BJ (cell line): ENCODE measurements at regions not wholly inside any gene's neighbourhood (a gene's known extent, or its start where the extent isn't known, plus 50 kb on each side); places are given as distances from the start of the nearest gene placed in this dataset.

Experiments used
- CTCF ChIA-PET: fragments of 350-600 bp; formaldehyde crosslinking; extraction: SDS; loops from one replicate; lab custom pipeline; 2021; ENCODE audit warnings: antibody characterized with exemption, inconsistent platforms; lab: Yijun Ruan, JAX
- POLR2A ChIA-PET: fragments of 300-600 bp; sonication (Branson Sonifier 250); formaldehyde crosslinking; extraction: SDS; loops from one replicate; lab custom pipeline; 2021; ENCODE audit warnings: antibody characterized with exemption; lab: Charles Lee
- DNase-seq: peaks from one replicate; pipeline ENCODE4 v3.0.0-alpha.2; 2011; ENCODE audit warnings: low read depth
- H3K27me3 ChIP-seq: 2 replicates; pipeline ENCODE4 v1.6.0; 2011; ENCODE audit warnings: low read length; ENCODE audit not compliant: control insufficient read depth, insufficient read depth
- H3K36me3 ChIP-seq: 2 replicates; pipeline ENCODE4 v1.5.1; 2011; ENCODE audit warnings: low read length; ENCODE audit not compliant: control insufficient read depth, insufficient read depth
- H3K4me3 ChIP-seq: 2 replicates; pipeline ENCODE4 v1.5.1; 2011; ENCODE audit warnings: low read depth, mild to moderate bottlenecking, control low read depth, low read length
- TF ChIP-seq, protein P1 (sequence below): IDR thresholded peaks from 2 replicates; pipeline ENCODE4 v1.5.1; 2011; ENCODE audit warnings: low read depth, mild to moderate bottlenecking, control low read depth, inconsistent platforms, low read length, moderate library complexity; ENCODE audit not compliant: insufficient read depth

DNA sequence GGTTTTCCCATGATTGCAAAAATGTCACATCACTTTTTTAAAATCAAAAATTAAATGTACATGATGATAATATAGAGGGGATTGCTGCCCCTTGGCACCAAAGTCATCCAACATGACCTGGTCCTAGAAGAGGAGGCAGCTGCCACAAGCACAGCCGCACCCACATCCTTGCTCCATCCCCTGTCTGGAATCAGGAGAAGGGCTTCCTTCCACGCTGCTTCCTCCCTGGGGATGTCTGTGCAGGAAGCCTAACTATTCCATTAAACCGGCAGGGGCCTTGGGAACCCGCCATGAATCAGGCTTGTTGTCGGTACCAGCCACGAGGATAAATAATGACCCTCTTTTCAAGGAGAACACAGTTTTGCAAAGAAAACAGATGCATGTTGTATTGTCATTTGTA, 68.7 kb upstream of the AJAP1 start:
- Histone ChIP-seq H3K36me3 (no peaks in the 10 kb centered on the region), H3K27me3 (no peaks in the 10 kb centered on the region), H3K4me3 (no peak overlapping the region)
- DNase-seq, result no peak
- POLR2A ChIA-PET, result no interaction called here
- CTCF ChIA-PET, result no interaction called here
- TF ChIP-seq, protein P1, sequence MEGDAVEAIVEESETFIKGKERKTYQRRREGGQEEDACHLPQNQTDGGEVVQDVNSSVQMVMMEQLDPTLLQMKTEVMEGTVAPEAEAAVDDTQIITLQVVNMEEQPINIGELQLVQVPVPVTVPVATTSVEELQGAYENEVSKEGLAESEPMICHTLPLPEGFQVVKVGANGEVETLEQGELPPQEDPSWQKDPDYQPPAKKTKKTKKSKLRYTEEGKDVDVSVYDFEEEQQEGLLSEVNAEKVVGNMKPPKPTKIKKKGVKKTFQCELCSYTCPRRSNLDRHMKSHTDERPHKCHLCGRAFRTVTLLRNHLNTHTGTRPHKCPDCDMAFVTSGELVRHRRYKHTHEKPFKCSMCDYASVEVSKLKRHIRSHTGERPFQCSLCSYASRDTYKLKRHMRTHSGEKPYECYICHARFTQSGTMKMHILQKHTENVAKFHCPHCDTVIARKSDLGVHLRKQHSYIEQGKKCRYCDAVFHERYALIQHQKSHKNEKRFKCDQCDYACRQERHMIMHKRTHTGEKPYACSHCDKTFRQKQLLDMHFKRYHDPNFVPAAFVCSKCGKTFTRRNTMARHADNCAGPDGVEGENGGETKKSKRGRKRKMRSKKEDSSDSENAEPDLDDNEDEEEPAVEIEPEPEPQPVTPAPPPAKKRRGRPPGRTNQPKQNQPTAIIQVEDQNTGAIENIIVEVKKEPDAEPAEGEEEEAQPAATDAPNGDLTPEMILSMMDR, result no peak

DNA sequence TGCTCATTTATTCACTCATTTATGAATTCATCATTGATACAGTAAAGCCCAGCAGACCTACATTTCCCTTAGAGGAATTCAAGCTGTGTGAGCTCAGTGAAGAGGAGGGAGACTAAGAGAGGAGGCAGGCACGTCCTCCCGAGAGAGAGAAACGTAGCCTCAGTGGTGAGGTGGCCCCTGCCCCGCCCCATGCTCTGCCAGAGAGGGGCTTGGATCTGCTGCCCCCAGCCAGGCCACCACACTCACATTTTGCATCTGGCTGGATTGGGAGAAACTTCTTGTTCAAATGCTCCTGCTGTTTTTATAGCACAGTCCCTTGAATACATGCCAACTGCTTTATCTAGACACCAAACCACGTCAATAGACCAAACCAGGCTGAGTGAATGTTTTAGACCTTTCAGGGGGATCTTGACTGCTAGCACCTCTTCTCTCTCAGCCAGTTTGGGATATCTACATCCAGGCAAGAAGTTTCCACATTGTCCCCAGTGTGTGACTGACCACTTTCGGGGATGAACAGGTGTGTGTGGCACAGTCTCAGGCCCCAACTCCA, 67.7 kb upstream of the AJAP1 start:
- POLR2A ChIA-PET, result no interaction called here
- H3K36me3 ChIP-seq, result no peaks in the 10 kb centered on the region
- TF ChIP-seq, protein P1, result no peak

DNA sequence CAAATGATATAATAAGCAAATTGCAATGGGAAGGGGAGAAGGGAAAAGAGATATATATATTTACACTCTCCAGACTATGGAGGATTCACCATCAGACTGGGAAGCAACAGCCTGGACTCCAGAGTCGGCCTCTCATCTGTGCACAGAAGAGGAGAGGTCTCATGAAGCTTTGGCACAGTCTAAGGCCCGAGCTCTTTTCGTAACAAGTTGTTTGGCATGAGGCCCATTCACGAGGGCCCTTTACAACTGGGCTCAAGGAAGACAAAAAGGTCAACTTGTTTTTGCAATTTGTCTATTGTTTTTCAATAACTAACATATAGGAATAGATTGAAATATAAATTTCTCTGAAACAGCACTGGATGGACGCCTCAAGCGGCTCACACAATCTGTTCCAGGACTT, 66.7 kb upstream of the AJAP1 start:
- Histone ChIP-seq H3K36me3 (no peaks in the 10 kb centered on the region), H3K4me3 (no peak overlapping the region), H3K27me3 (no peaks in the 10 kb centered on the region)
- DNase-seq, result no peak
- ChIA-PET POLR2A (no interaction called here), CTCF (no interaction called here)
- TF ChIP-seq, protein P1, result no peak

More for the DNA sequence above, 67.7 kb upstream of the AJAP1 start:
- Histone ChIP-seq H3K4me3 (no peak overlapping the region), H3K27me3 (no peaks in the 10 kb centered on the region)
- CTCF ChIA-PET, result no interaction called here
- DNase-seq, result no peak

DNA sequence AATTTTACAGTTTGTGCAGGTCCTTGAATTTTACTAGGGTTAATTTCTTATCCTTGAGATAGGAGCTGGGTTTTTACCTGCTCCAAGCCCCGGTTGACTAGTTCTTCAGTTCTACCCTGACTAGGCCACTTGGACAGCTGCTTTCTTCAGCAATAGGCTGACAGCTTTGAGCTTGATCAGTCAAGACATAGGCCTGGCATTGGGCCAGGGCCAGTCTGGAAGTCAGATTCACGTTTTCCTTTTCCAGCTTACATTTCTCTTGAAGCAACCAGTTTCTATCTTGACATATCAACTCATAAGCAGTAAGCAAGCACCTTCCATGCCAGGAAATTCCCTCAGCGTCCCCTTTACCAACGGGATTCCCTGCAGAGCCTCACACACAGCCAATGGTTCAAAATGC, 63.7 kb upstream of the AJAP1 start:
- Histone ChIP-seq H3K4me3 (no peak overlapping the region), H3K27me3 (no peaks in the 10 kb centered on the region), H3K36me3 (no peaks in the 10 kb centered on the region)
- ChIA-PET POLR2A (no interaction called here), CTCF (no interaction called here)
- TF ChIP-seq, protein P1, result no peak
- no peak for DNase-seq

DNA sequence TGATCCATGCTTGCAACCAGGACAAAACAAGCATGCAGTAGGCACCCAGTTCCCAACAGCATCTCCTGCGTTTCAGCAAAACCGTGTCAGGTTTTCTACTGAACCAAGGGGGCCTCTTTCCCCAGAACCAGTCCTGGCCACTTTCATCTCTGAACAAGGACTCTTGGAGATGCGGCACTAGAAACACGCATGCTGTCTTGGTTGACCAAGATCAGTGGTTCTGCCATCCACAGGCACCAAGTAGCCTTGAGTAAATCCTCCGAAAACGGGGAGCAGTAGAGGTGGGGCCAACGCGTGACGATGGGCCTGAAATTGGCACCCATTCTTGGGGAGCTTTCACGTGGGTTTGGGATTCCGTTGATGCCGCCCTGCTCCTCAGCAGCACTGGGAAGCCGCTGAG, 62.5 kb upstream of the AJAP1 start:
- TF ChIP-seq, protein P1, result no peak
- Histone ChIP-seq H3K36me3 (no peaks in the 10 kb centered on the region), H3K27me3 (no peaks in the 10 kb centered on the region), H3K4me3 (no peak overlapping the region)
- no peak for DNase-seq
- POLR2A ChIA-PET, result no interaction called here
- CTCF ChIA-PET, result no interaction called here
